SK-N-SH (cell line): ENCODE measurements at regions not wholly inside any gene's neighbourhood (a gene's known extent, or its start where the extent isn't known, plus 50 kb on each side); places are given as distances from the start of the nearest gene placed in this dataset.

Source experiments
- CTCF ChIA-PET: fragments of 300-600, 350-600 bp; formaldehyde crosslinking; extraction: SDS; loops from one replicate; lab custom pipeline; 2021; lab: Yijun Ruan, JAX
- POLR2A ChIA-PET: fragments of 350-600 bp; sonication (Branson Sonifier 250); formaldehyde crosslinking; extraction: SDS; loops from one replicate; lab custom pipeline; 2020; ENCODE audit warnings: antibody characterized with exemption, inconsistent platforms; lab: Yijun Ruan, JAX
- DNase-seq: peaks from one replicate; pipeline ENCODE4 v3.0.0; 2012
- H2AFZ ChIP-seq: fragments of 200-600 bp; sonication (generic); 2 replicates; pipeline ENCODE4 v1.8.1; 2016; ENCODE audit warnings: antibody characterized with exemption, mild to moderate bottlenecking, low read depth
- H3F3A ChIP-seq: fragments of 200-600 bp; sonication (generic); replicated peaks from 2 replicates; pipeline ENCODE3; 2016; ENCODE audit warnings: antibody characterized with exemption, mild to moderate bottlenecking; ENCODE audit not compliant: insufficient read depth
- H3K27ac ChIP-seq, 2 experiments: fragments of 200-500 bp in 1 of 2; fragments of 200-600 bp in 1 of 2; sonication (Bioruptor generic) in 1 of 2; sonication (generic), shearing (Covaris generic) in 1 of 2; 2 replicates each; pipeline versions ENCODE4 v1.5.1 to v1.6.1; 2014 to 2016; ENCODE audit warnings: low read depth in 2 of 2, inconsistent platforms in 1 of 2, low read length in 1 of 2, mild to moderate bottlenecking in 1 of 2, mixed read lengths in 1 of 2
- H3K27me3 ChIP-seq: fragments of 200-600 bp; sonication (generic), shearing (Covaris generic); 2 replicates; pipeline ENCODE4 v1.6.1; 2016; ENCODE audit warnings: mixed run types; ENCODE audit not compliant: insufficient read depth
- H3K36me3 ChIP-seq, 2 experiments: fragments of 200-500 bp in 1 of 2; fragments of 200-600 bp in 1 of 2; sonication (Bioruptor generic) in 1 of 2; sonication (generic) in 1 of 2; replicated peaks in 1 of 2; 2 replicates each; pipeline versions ENCODE3 to v1.5.1; 2014 to 2016; ENCODE audit warnings: low read length in 1 of 2, mild to moderate bottlenecking in 1 of 2; ENCODE audit not compliant: insufficient read depth in 2 of 2, control insufficient read depth in 1 of 2
- H3K4me1 ChIP-seq, 2 experiments: fragments of 200-500 bp in 1 of 2; fragments of 200-600 bp in 1 of 2; sonication (Bioruptor generic) in 1 of 2; sonication (generic), shearing (Covaris generic) in 1 of 2; 2 replicates each; pipeline versions ENCODE4 v1.5.1 to v1.6.1; 2014 to 2016; ENCODE audit warnings: low read depth in 1 of 2, low read length in 1 of 2, mixed run types in 1 of 2; ENCODE audit not compliant: insufficient read depth in 2 of 2, control insufficient read depth in 1 of 2
- H3K4me2 ChIP-seq: fragments of 200-600 bp; sonication (generic), shearing (Covaris generic); 2 replicates; pipeline ENCODE4 v1.6.1; 2017; ENCODE audit warnings: mixed run types
- H3K4me3 ChIP-seq, 2 experiments: fragments of 200-500 bp in 1 of 2; fragments of 200-600 bp in 1 of 2; sonication (Bioruptor generic) in 1 of 2; sonication (generic), shearing (Covaris generic) in 1 of 2; 2 replicates each; pipeline versions ENCODE4 v1.5.1 to v1.8.1; 2014 to 2016; ENCODE audit warnings: low read depth in 2 of 2, inconsistent platforms in 1 of 2, low read length in 1 of 2, mild to moderate bottlenecking in 1 of 2, mixed read lengths in 1 of 2, moderate library complexity in 1 of 2
- H3K79me2 ChIP-seq: fragments of 200-600 bp; sonication (generic); 2 replicates; pipeline ENCODE4 v1.8.1; 2017; ENCODE audit warnings: mild to moderate bottlenecking; ENCODE audit not compliant: insufficient read depth
- H3K9ac ChIP-seq: fragments of 200-600 bp; sonication (generic); 2 replicates; pipeline ENCODE4 v1.6.1; 2017; ENCODE audit warnings: mixed run types
- H3K9me2 ChIP-seq: fragments of 200-600 bp; sonication (generic); 2 replicates; pipeline ENCODE4 v1.6.1; 2017; ENCODE audit warnings: mixed run types
- H3K9me3 ChIP-seq: fragments of 200-600 bp; sonication (generic); 2 replicates; pipeline ENCODE4 v1.6.1; 2017; ENCODE audit warnings: mixed run types, mild to moderate bottlenecking, moderate library complexity
- H4K20me1 ChIP-seq: fragments of 200-600 bp; sonication (generic); 2 replicates; pipeline ENCODE4 v1.6.1; 2017; ENCODE audit warnings: mild to moderate bottlenecking, mixed run types; ENCODE audit not compliant: insufficient read depth
- CHD2 ChIP-seq: fragments of 150-350 bp; IDR thresholded peaks from 2 replicates; pipeline ENCODE4 v1.6.1; 2018; ENCODE audit warnings: low read length; ENCODE audit not compliant: partially characterized antibody
- FOXJ3 ChIP-seq: sonication (generic); formaldehyde crosslinking; IDR thresholded peaks from 2 replicates; pipeline ENCODE4 v1.5.1; 2020; ENCODE audit warnings: mild to moderate bottlenecking, missing genetic modification reagents
- FOXM1 ChIP-seq: IDR thresholded peaks from 2 replicates; pipeline ENCODE4 v1.4.0; 2012; ENCODE audit warnings: low read depth, mild to moderate bottlenecking
- GATA2 ChIP-seq: sonication (generic); formaldehyde crosslinking; IDR thresholded peaks from 2 replicates; pipeline ENCODE4 v1.5.0; 2020; ENCODE audit warnings: mild to moderate bottlenecking, missing genetic modification reagents
- JUND ChIP-seq: IDR thresholded peaks from 2 replicates; pipeline ENCODE4 v1.4.0; 2012
- MEF2A ChIP-seq: IDR thresholded peaks from 2 replicates; pipeline ENCODE4 v1.4.0; 2012; ENCODE audit warnings: low read depth, borderline replicate concordance
- MXI1 ChIP-seq: IDR thresholded peaks from 2 replicates; pipeline ENCODE4 v1.6.1; 2012; ENCODE audit warnings: mild to moderate bottlenecking, low read depth, low read length, improper control_type of control experiment
- NFIC ChIP-seq: IDR thresholded peaks from 2 replicates; pipeline ENCODE4 v1.4.0; 2012; ENCODE audit warnings: borderline replicate concordance
- POLR2AphosphoS5 ChIP-seq: IDR thresholded peaks from 2 replicates; pipeline ENCODE4 v1.6.1; 2012; ENCODE audit warnings: low read depth, low read length
- RAD21 ChIP-seq: IDR thresholded peaks from 2 replicates; pipeline ENCODE4 v1.6.1; 2012; ENCODE audit warnings: mild to moderate bottlenecking, low read length
- SIN3A ChIP-seq: IDR thresholded peaks from 2 replicates; pipeline ENCODE4 v1.6.1; 2012; ENCODE audit warnings: low read depth, mild to moderate bottlenecking, low read length, moderate library complexity, borderline replicate concordance
- TAF1 ChIP-seq: IDR thresholded peaks from 2 replicates; pipeline ENCODE4 v1.6.1; 2012; ENCODE audit warnings: low read depth, mild to moderate bottlenecking, low read length, moderate library complexity, borderline replicate concordance
- YY1 ChIP-seq: IDR thresholded peaks from 2 replicates; pipeline ENCODE4 v1.4.0; 2012; ENCODE audit warnings: low read depth, mild to moderate bottlenecking
- WGBS: methylation state at CpG from one replicate; pipeline ENCODE4 v1.1.6; 2017; ENCODE audit warnings: low lambda C conversion rate; 5-methylcytosine and 5-hydroxymethylcytosine counted together
- TF ChIP-seq, protein P1 (sequence below): fragments of 200-600 bp; sonication (generic); IDR thresholded peaks from 2 replicates; pipeline ENCODE4 v1.6.1; 2017; ENCODE audit warnings: antibody characterized with exemption, mild to moderate bottlenecking, moderate library complexity
- TF ChIP-seq, protein P2 (sequence below): IDR thresholded peaks from 2 replicates; pipeline ENCODE4 v1.4.0; 2012; ENCODE audit warnings: low read depth, borderline replicate concordance
- TF ChIP-seq, protein P3 (sequence below): fragments of 150-350 bp; IDR thresholded peaks from 2 replicates; pipeline ENCODE4 v1.6.1; 2016; ENCODE audit warnings: mild to moderate bottlenecking, low read depth, low read length
- TF ChIP-seq, protein P4 (sequence below): fragments of 150-350 bp; IDR thresholded peaks from 2 replicates; pipeline ENCODE4 v1.6.1; 2017; ENCODE audit warnings: antibody characterized with exemption, low read length, low read depth, borderline replicate concordance
- TF ChIP-seq, protein P5 (sequence below): IDR thresholded peaks from 2 replicates; pipeline ENCODE4; 2012
- TF ChIP-seq, protein P6 (sequence below): IDR thresholded peaks from 2 replicates; pipeline ENCODE4 v1.6.1; 2012; ENCODE audit warnings: mild to moderate bottlenecking, low read depth, low read length, moderate library complexity

DNA sequence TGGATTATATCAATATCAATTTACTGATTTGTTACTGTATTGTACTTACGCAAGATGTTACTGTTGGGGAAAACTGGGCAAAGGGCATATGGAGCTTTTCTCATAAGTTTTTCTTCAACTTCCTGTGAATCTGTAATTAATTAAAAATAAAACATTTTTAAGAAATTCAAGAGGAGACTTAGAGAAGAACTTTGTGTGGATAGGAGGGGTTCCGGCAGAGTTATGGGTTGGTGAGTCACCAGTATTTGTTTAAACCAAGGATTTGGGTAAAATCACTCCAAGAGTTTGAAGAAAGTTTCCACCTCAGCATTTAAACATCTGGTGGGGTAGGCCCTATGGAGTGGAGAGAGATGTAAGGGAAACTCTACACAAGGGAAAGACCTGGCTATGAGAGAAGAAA is 379.6 kb downstream of the TSHZ3 start:
- DNase-seq, result no peak
- H3K9me3 ChIP-seq, result no peaks in the 10 kb centered on the region
- H3K4me1 ChIP-seq, result no peaks in the 10 kb centered on the region
- H4K20me1 ChIP-seq, result no peaks in the 10 kb centered on the region
- H3K4me3 ChIP-seq, result no peak overlapping the region
- WGBS, result 68% methylated on average over 2 of the region's 2 CpGs
- no peak overlapping the region for H3K4me2 ChIP-seq
- no peak for TF ChIP-seq JUND
- TF ChIP-seq FOXJ3, result no peak
- TF ChIP-seq YY1, result no peak
- TF ChIP-seq, protein P1, sequence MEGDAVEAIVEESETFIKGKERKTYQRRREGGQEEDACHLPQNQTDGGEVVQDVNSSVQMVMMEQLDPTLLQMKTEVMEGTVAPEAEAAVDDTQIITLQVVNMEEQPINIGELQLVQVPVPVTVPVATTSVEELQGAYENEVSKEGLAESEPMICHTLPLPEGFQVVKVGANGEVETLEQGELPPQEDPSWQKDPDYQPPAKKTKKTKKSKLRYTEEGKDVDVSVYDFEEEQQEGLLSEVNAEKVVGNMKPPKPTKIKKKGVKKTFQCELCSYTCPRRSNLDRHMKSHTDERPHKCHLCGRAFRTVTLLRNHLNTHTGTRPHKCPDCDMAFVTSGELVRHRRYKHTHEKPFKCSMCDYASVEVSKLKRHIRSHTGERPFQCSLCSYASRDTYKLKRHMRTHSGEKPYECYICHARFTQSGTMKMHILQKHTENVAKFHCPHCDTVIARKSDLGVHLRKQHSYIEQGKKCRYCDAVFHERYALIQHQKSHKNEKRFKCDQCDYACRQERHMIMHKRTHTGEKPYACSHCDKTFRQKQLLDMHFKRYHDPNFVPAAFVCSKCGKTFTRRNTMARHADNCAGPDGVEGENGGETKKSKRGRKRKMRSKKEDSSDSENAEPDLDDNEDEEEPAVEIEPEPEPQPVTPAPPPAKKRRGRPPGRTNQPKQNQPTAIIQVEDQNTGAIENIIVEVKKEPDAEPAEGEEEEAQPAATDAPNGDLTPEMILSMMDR, result no peak
- TF ChIP-seq RAD21, result no peak
- H3K9me2 ChIP-seq, result no peaks in the 10 kb centered on the region
- no peaks in the 10 kb centered on the region for H3F3A ChIP-seq
- ChIA-PET POLR2A (no interaction called here), CTCF (interaction anchor here (1.5 kb wide), 1 partner anchor 13 kb away, joined by 4 read pairs; no protein-coding TSS in a partner anchor)
- no peaks in the 10 kb centered on the region for H3K79me2 ChIP-seq
- no peak overlapping the region for H3K27ac ChIP-seq
- H2AFZ ChIP-seq, result no peak overlapping the region
- no peaks in the 10 kb centered on the region for H3K27me3 ChIP-seq
- H3K9ac ChIP-seq, result no peak overlapping the region
- no peaks in the 10 kb centered on the region for H3K36me3 ChIP-seq

DNA sequence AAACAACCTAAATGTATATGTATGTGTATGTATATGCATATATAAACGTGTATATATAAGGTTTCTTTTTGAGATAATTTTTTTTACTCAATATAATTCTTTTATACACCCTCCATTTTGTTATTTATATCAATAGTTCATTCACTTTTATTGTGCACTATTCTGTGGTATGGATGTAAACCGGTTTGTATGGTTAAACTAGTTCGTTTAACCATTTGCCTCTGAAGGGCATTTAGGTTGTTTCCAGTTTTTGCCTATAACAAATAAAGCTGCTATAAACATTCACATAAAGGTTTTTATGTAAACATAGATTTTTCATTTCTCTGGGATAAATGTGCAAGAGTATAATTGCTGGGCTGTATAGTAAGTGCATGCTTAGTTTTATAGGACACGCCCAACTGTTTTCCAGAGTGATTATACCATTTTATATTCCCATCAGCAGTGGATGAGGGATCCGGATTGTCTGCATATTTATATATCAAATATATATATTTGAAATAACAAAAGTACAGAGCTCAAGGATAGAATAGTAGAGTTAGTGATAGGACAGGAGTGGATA is 380.3 kb downstream of the TSHZ3 start:
- DNase-seq, result no peak
- no peak overlapping the region for H3K27ac ChIP-seq
- H4K20me1 ChIP-seq, result no peaks in the 10 kb centered on the region
- H3K4me2 ChIP-seq, result no peak overlapping the region
- H2AFZ ChIP-seq, result no peak overlapping the region
- no peaks in the 10 kb centered on the region for H3K36me3 ChIP-seq
- POLR2A ChIA-PET, result no interaction called here
- H3K27me3 ChIP-seq, result no peaks in the 10 kb centered on the region
- no peaks in the 10 kb centered on the region for H3F3A ChIP-seq
- H3K4me1 ChIP-seq, result no peaks in the 10 kb centered on the region
- H3K79me2 ChIP-seq, result no peaks in the 10 kb centered on the region
- WGBS, result 28% methylated on average over 5 of the region's 5 CpGs
- no peaks in the 10 kb centered on the region for H3K9me3 ChIP-seq
- no peak overlapping the region for H3K4me3 ChIP-seq
- no peaks in the 10 kb centered on the region for H3K9me2 ChIP-seq
- CTCF ChIA-PET, result no interaction called here
- no peak overlapping the region for H3K9ac ChIP-seq
- TF ChIP-seq NFIC, result no peak
- no peak for TF ChIP-seq MXI1
- no peak for TF ChIP-seq MEF2A
- TF ChIP-seq POLR2AphosphoS5, result no peak
- TF ChIP-seq, protein P2, sequence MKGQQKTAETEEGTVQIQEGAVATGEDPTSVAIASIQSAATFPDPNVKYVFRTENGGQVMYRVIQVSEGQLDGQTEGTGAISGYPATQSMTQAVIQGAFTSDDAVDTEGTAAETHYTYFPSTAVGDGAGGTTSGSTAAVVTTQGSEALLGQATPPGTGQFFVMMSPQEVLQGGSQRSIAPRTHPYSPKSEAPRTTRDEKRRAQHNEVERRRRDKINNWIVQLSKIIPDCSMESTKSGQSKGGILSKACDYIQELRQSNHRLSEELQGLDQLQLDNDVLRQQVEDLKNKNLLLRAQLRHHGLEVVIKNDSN, result no peak
- TF ChIP-seq, protein P3, sequence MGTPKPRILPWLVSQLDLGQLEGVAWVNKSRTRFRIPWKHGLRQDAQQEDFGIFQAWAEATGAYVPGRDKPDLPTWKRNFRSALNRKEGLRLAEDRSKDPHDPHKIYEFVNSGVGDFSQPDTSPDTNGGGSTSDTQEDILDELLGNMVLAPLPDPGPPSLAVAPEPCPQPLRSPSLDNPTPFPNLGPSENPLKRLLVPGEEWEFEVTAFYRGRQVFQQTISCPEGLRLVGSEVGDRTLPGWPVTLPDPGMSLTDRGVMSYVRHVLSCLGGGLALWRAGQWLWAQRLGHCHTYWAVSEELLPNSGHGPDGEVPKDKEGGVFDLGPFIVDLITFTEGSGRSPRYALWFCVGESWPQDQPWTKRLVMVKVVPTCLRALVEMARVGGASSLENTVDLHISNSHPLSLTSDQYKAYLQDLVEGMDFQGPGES, result no peak
- TF ChIP-seq FOXM1, result no peak
- TF ChIP-seq, protein P4, sequence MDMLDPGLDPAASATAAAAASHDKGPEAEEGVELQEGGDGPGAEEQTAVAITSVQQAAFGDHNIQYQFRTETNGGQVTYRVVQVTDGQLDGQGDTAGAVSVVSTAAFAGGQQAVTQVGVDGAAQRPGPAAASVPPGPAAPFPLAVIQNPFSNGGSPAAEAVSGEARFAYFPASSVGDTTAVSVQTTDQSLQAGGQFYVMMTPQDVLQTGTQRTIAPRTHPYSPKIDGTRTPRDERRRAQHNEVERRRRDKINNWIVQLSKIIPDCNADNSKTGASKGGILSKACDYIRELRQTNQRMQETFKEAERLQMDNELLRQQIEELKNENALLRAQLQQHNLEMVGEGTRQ, result no peak
- no peak for TF ChIP-seq SIN3A
- TF ChIP-seq CHD2, result no peak
- no peak for TF ChIP-seq GATA2 (CRISPR knock-in tag)
- TF ChIP-seq, protein P5, sequence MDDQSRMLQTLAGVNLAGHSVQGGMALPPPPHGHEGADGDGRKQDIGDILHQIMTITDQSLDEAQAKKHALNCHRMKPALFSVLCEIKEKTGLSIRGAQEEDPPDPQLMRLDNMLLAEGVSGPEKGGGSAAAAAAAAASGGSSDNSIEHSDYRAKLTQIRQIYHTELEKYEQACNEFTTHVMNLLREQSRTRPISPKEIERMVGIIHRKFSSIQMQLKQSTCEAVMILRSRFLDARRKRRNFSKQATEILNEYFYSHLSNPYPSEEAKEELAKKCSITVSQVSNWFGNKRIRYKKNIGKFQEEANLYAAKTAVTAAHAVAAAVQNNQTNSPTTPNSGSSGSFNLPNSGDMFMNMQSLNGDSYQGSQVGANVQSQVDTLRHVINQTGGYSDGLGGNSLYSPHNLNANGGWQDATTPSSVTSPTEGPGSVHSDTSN, result no peak
- TF ChIP-seq, protein P6, sequence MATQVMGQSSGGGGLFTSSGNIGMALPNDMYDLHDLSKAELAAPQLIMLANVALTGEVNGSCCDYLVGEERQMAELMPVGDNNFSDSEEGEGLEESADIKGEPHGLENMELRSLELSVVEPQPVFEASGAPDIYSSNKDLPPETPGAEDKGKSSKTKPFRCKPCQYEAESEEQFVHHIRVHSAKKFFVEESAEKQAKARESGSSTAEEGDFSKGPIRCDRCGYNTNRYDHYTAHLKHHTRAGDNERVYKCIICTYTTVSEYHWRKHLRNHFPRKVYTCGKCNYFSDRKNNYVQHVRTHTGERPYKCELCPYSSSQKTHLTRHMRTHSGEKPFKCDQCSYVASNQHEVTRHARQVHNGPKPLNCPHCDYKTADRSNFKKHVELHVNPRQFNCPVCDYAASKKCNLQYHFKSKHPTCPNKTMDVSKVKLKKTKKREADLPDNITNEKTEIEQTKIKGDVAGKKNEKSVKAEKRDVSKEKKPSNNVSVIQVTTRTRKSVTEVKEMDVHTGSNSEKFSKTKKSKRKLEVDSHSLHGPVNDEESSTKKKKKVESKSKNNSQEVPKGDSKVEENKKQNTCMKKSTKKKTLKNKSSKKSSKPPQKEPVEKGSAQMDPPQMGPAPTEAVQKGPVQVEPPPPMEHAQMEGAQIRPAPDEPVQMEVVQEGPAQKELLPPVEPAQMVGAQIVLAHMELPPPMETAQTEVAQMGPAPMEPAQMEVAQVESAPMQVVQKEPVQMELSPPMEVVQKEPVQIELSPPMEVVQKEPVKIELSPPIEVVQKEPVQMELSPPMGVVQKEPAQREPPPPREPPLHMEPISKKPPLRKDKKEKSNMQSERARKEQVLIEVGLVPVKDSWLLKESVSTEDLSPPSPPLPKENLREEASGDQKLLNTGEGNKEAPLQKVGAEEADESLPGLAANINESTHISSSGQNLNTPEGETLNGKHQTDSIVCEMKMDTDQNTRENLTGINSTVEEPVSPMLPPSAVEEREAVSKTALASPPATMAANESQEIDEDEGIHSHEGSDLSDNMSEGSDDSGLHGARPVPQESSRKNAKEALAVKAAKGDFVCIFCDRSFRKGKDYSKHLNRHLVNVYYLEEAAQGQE, result no peak
- no peak for TF ChIP-seq TAF1
